ENCODE measurements at regions not wholly inside any gene's neighbourhood (a gene's known extent, or its start where the extent isn't known, plus 50 kb on each side); places are given as distances from the start of the nearest gene placed in this dataset.
"Not testable (repeated sequence)": the region's sequence is repeated elsewhere in the genome, so short reads cannot be mapped to it uniquely, and the experiment has no call there.

DNA sequence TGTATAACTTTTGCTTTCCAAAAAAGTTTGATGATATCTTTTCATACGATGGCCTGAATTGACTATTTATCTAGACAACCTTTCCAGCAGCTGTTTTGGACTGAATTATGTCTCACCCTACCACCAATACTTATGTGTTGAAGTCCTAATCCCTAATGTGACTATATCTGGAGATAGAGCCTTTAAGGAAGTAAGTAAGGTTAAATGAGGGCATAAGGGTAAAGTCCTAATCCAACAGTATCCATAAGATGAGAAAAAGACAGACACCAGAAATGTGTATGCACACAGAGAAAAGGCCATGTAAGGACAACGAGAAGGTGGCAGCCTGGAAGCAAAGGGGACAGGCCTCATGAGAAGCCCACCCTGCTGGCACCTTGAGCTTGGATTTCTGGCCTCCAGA is 86.6 kb upstream of the PPARGC1A start:
- DNase-seq, result no peak

DNA sequence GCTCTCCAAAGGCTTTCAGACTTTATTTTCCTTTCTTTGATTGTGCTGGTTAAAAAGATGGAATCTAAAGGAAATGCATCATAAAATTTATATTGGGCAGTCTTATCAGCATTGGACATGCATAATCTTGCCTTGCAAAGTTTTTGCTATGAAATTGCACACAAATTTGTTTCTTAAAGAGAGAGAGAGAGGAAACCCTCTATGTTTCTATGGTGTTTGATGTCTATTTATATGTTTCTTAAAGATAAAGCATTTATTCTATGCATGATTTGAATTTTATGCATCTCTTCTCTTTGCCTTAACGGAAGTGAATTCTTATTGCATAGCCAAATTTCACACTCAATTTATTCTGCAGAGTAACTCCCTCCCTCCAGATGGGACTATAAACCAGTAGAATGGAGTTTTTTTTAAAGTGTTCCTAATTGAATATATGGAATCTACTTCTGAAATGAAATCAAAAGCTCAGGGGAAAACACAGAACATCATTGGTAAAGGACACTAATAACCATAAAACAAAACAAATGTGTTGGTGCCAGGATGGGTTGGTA is 83.5 kb upstream of the PPARGC1A start:
- no peak for DNase-seq

DNA sequence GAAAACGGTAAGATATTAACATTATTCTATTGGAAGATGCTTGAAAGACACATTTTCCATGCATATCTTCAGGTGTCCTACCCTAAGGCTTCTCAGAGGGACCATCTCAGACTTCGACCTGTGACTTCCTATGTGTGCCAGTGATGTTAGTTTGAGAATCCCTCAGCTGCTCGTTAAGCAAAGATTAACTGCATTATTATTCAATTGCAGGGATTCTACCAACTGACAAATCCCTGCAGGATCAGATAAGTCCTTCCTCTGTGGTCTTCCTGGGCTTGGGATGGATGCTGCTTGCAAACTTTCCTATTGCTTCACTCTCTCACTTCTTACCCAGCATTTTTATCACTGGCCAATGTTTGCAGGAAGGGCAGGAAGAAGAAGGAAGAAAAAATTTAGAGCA is 83.0 kb upstream of the PPARGC1A start:
- no peak for DNase-seq

DNA sequence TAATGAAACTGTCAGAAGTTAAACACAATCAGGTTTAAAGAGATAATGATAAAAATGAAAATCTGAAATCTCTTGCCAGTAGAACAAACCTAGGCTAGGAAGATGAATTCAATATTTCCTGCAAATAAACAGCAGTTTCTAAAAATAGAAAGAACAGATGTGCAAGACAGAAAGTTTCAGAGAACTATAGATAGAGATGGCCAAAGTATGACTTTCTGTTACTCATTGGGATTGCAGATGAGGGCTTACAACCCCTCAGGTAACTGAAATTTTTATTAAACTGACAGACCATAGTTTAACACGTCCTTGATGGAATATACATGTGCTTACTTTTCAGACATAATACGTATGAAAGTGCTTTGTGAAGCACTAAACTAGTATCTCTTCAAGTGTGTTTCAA is 82.3 kb upstream of the PPARGC1A start:
- DNase-seq, result no peak

DNA sequence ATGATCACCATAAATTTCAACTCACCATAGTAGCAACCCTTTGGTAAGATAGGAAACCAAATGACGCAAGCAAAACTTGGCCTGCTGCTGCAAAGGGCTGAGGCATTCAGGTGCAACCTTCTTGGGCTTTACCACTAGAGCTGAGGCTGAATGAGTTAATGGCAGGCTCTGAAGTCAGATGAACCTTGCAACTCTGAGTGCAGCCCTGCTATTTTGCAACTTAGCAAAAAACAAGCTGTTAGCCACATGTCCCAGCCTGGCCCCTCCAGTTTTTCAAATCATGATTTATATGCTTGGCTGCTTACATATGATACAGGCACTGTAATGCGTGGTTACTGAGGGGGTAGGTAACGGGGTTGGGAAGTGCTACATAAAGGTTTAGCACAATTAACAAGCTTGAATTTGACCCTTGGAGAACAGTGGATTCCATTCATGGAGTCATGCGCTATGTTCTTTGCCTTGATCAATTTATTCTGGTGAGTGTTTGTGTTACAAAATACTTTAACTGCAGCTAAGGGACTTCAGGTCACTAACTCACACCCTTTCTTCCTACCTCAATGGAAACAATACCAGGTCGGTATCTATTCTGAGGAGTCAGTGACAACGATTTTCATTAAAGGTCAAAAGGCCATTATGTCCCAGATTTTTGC is 80.5 kb upstream of the PPARGC1A start:
- no peak for DNase-seq

DNA sequence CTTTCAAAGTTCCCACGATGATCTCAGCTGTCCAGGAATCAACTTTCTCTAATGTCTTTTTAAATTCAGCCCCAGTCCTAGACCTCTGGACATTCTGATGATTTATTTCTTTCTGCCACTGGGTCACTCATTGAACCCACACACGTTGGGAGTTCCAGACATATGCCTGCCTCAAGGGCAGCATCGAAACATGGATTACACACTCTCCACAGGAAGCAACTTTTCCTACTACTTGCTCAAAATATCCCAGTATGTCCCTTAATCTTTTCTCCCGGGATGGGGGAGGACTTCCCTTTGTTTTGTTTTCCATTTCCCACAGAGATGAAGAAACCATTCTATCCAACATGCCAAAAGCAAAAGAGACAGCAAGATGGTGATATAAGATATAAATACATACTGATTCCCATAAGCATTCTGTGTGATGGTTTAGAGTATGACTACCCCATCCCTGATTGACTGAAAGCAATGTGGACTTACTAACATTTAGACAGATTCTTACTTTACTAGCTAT is 79.8 kb upstream of the PPARGC1A start:
- no peak for DNase-seq

DNA sequence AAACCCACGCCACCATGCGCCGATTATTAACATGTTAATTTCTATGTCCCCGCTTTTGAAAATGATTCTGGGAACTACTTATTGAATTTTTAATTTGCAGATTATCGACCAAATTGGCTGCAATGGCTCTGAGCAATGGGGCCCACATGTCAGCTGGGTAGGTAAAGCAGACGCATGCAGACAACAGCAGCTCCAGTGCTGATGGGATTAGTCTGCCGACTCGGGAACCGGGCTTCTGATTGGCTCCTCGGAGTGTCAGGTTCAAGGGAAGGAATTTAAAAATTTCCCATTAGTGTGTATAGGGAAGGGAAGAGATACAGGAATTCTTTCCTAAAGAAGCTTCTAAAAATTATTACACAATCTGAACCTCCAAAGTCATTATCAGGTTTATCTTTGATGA is 77.4 kb upstream of the PPARGC1A start:
- no peak for DNase-seq

DNA sequence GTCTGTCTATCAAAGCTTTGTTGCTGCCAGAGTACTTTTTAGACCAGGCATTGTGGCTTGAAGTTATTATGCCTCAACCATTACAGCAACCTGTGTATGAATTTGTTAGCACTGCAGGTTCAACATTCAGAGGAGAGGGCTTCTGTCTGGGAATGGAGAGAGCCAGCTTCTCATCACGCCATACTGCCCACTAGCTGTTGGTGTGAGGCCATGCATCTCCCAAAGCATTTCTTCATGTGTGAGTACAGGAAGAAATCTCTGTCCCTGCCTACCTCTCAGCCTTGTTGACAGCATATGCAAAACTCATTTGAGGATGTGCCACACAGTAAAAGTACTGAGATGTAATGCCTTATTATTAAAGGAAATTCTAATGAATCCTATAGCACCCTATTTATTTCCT is 76.9 kb upstream of the PPARGC1A start:
- no peak for DNase-seq

DNA sequence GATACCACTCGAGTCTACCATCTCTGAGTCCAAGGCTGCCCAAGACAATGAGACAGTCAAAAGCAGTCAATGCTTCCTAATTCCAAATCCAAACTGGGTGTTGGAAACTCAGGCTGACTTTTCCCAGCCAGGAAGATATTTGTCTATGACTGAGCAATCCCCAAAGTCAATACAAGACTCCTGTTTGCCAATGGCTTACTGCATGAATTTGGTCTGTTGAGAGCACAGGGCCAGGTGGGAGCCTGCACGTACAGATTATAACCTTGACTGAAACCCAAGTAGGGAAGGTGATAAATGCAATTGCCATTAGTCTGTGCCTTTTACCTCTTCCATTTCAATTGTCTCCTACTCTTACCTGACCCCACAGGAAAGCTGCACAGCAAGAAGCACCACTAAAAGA is 72.6 kb upstream of the PPARGC1A start:
- no peak for DNase-seq

DNA sequence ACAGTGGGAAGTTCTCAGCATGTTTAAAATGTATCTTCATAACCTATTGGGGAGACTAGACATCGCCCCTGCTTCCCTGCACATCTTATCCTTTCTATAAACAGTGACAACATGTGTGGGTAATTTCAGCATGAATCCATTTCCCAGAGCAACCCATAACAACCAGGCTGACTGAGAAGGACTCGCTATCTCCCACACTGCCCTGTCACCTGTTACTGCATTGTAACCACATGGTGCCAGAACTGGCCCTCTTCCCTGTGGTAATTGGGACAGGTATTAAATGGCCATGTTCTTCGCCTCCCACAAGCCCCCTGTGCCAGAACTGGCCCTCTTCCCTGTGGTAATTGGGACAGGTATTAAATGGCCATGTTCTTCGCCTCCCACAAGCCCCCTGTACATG is 71.5 kb upstream of the PPARGC1A start:
- not testable (repeated sequence) for DNase-seq

DNA sequence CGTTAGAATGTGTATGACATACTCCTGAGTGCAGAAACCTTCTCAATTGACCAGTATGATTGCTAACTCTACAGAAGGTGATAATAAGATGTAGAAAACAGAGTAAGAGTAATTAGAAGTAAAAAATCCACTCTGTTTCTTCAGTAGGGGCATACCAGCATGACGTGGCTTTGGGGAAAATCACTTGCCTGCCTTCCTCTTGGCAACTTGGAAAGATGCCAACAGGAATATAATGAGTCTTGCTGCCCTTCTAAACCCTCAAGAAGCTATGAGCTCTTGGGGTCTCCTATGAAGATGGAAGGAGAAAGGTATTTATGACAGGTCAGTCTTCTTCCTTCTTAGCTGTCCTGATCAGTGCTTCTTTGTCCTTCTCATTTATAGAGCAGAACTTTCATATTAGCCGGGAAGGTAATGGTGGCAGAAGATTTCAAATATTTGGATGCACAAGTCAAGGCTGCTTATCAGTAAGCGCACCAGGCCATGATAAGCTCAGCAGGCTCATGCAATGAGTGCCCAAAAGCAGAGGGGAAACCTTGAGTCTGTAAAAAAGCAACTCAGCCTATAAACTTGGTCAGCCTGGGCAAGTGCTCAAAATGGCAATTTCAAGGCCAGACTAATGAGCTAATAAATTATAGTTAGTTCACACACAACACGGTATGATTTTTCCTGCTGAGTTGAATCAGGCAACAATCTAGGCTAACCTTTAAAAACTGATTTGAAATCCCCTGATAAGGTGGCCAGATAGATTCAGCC is 69.7 kb upstream of the PPARGC1A start:
- DNase-seq, result no peak

DNA sequence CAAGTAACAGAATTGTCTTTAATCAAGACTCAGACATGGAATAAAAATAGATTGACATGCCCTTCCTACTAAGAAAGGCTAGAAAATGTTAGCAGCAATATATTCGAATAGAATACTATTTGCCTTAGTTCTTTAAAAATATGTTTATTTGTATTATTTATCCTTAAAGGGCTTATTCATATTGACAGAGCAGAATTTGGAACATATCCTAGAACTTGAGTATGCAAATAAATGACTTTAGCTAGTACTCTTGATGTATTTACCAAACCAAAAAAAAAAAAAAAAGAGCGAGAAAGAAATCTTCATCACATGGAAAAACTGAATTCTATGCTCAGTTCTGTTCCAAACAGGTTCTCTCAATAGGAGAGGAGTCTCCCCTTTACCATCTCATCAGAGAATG is 68.9 kb upstream of the PPARGC1A start:
- DNase-seq, result no peak

DNA sequence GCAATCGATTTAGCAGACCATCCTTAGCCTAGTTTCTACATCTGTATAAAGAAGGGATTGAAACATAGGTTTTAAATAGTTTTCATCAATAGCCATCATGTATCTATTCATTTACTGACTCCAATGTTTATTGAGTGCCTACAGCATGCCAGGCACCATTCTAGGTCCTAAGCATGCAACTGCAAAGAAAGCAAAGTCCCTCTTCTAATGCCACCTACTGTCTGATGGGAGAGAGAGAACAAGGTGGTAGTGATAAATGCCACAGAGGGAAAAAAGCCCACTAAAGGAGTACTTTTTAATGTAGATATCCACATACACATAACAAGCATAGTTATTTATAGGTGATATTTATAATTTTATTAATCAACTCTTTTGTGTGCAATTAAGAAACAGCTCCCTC is 67.6 kb upstream of the PPARGC1A start:
- DNase-seq, result no peak

DNA sequence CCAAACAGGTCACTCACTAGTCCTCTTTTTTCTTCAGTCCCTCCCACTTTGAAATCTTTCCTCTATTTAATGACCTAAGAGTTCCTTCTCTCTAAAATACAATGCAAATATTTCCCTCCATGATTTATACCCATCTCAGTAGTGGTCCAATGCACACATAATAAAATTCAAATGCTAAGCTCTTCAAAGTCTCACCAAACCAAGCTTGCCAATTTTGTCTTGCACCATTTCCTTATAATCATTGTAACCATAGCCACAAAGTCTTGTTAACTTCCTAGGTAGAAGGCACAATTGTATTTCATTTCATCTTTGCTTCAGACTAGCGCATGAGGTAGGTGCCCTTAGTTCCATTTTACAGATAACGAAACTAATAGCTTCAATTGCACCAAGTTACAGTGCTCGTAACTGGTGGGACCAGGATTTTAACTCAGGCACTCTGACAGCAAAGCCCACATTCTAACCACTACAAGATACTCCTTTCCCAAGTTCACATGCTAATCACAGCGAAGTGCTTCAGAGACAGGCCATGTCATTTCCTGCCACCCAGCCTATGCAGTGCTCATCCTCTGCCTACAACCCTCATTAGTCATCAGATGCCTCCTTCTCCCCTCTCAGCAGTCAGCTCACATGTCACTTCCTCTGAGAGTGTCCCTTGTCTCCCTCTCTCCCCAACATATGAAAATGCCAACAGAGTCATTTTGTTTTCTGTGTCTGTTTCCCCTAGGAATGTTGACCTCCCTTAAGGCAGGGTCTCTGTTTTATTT is 66.9 kb upstream of the PPARGC1A start:
- DNase-seq, result no peak

DNA sequence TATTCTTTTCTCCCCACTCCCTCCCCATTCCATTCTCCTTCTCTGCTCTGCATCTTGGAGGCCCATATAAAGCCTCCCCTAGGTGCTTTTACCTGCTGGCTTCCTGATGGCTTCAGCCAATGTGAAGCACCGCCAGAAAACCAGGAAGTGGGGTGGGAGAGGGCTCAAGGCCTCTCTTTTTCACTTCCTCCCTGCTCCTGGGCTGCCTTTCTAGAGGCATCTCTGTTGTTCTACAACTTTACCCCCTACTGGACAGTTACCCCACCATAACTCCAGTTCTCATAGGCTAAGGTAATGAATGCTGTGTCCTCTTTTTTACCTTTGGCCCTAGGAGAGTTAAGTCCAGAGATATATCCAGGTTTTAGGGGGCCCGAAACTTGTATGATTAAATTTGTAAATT is 62.4 kb upstream of the PPARGC1A start:
- DNase-seq, result no peak

DNA sequence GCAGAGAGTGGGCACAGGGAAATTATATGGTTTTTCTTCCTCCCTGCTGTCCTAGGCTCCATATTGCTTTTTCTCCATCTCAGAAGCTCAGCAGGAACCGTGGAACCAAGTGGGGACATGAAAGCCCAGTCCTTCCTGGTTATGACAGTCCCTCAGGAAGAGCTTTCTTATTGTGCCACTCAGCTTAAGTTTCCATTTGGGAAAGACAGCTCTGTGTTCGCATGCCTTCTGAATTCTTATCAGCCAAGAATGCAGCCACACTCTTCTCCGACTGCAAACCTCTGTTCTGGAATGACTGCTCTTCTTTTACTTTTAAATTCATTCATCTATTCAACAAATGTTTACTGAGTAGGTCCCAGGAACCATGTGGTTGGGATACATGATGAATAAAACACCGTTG is 58.0 kb upstream of the PPARGC1A start:
- no peak for DNase-seq

DNA sequence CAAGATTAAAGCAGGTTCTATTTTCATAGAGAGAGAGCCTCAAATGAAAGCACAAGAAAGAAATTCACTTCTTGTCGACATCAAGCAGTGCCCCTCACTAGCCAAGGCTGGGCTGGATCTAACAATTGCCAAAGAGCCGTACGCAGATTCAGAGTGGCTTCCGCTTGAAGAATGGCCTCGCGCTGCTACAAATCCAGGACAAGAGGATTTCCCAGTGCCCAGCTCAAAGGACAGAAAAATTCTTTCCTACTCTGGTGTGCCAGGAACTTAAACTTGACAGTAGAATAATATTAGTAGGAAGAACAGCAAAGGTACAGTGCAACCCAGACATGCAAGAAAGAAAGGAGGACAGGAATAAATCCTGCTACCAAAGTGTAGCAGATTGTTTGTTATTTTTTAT is 56.5 kb upstream of the PPARGC1A start:
- no peak for DNase-seq

DNA sequence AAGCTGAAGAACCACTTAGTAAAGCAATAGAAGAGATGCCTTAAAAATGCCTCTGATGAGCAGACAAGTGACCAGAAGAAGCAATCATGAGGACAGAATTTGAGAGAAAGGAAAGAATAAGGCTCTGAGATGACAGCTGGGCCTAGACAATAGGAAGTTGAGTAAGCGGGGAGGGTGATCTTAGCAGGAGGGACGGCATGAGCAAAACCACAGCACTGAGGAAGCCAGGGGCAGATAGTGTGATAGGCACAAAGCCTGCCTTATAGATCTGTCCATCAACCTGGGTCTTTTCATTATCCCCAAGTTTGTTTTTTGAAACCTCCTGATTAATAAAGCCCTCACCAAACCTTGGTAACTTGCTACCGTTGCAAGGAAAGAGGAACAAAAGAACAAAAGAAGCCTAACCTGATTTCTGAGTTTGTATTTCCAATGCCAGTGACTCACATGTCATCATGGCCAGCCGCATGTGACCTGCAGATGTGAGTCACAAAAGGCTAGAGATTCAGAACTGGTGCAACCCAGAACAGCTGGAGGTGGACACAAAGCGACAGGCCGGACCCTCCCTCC is 55.7 kb upstream of the PPARGC1A start:
- DNase-seq, result no peak

DNA sequence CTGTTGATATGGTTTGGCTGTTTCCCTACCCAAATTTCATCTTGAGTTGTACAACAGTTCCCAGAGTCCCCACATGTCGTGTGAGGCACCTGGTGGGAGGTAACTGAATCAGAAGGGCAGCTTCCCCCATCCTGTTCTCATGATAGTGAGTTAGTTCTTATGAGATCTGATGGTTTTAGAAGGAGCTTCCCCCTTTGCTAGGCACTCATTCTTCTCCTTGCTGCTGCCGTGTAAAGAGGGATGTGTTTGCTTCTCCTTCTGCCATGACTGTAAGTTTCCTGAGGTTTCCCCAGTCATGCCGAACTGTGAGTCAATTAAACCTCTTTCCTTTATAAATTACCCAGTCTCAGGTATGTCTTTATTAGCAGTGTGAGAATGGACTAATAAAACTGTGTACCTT is 54.7 kb upstream of the PPARGC1A start:
- DNase-seq, result not testable (repeated sequence)

DNA sequence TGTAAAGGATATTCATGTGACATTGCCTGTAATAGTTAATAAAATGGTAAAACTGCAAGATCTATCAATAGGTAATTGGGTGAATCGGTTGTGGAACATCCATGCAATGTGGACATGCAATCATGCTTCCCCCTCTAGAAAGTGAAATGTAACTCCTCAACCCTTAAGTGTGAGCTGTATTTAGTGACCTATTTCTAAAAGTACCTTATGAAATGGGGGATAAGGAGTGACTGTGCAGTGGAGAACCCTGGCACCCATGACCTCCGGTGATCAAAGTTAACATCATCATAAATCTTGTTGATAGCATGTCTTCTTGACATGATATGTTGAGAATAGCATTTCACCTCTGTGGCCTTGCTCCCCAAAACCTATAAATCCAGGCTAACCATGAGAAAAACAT is 53.6 kb upstream of the PPARGC1A start:
- DNase-seq, result no peak

DNA sequence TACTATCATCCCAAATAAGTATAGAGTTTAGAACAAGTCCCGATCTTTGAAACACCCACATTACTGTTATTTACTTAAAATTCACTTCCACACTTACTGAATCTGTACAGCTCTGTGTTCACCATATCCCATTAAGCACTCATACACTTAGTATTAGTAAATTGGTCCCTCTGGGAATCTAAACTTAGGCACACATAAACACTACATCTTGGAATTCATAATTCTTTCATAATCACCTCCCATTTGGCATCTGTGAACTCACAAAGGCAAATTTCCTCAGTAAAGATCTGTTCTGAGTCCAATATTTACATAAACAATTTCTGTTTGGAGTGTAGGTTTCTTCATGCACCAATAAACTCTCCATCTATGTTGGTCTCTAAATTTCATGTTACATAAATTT is 52.6 kb upstream of the PPARGC1A start:
- no peak for DNase-seq
